A673 (cell line): ENCODE measurements at regions not wholly inside any gene's neighbourhood (a gene's known extent, or its start where the extent isn't known, plus 50 kb on each side); places are given as distances from the start of the nearest gene placed in this dataset.

ENCODE experiments used
- EZH2 ChIP-seq: fragments of 200-600 bp; sonication (generic); IDR thresholded peaks from 2 replicates; pipeline ENCODE4 v1.6.1; 2017; ENCODE audit warnings: borderline replicate concordance, low read depth, mild to moderate bottlenecking, mixed read lengths, antibody characterized with exemption, low read length; ENCODE audit not compliant: poor library complexity, severe bottlenecking
- TF ChIP-seq, protein P1 (sequence below): fragments of 300-800, 200-600 bp; sonication (generic); conservative IDR thresholded peaks from 2 replicates; pipeline ENCODE4 v1.5.1; 2017; ENCODE audit warnings: low read depth, mild to moderate bottlenecking, antibody characterized with exemption, low read length, moderate library complexity, mixed read lengths

DNA sequence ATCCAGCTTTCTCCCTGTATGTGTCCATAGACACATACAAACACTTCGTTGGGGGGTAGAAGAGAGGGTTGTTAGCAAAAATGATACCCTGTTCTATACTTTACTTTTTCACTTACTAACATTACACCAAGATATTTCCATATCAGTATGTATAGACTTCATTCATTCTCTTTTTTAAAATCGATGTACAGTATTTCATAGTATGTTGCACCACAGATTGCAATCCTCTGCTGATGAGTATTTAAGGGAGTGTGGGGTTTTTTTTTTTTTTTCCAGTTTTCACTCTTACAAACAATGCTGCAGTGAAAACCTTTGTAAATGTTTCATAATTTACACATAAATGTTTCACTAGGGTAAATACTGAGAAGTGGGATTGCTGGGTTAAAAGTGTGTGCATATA lies 402.3 kb downstream of the LRATD1 start:
- no peak for TF ChIP-seq EZH2
- TF ChIP-seq, protein P1, sequence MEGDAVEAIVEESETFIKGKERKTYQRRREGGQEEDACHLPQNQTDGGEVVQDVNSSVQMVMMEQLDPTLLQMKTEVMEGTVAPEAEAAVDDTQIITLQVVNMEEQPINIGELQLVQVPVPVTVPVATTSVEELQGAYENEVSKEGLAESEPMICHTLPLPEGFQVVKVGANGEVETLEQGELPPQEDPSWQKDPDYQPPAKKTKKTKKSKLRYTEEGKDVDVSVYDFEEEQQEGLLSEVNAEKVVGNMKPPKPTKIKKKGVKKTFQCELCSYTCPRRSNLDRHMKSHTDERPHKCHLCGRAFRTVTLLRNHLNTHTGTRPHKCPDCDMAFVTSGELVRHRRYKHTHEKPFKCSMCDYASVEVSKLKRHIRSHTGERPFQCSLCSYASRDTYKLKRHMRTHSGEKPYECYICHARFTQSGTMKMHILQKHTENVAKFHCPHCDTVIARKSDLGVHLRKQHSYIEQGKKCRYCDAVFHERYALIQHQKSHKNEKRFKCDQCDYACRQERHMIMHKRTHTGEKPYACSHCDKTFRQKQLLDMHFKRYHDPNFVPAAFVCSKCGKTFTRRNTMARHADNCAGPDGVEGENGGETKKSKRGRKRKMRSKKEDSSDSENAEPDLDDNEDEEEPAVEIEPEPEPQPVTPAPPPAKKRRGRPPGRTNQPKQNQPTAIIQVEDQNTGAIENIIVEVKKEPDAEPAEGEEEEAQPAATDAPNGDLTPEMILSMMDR = no peak
